Anterior cingulate cortex (tissue), 58 donors: ENCODE measurements at regions not wholly inside any gene's neighbourhood (a gene's known extent, or its start where the extent isn't known, plus 50 kb on each side); places are given as distances from the start of the nearest gene placed in this dataset.

Experiments
- DNase-seq, 58 donors: peaks; one replicate each; lab custom pipeline; 2025; lab: John Stamatoyannopoulos, UW

GRCh38 chr18:38367473-38367872, 801.9 kb upstream of the CELF4 start:
- no peak for DNase-seq

- DNase-seq: no peak
These were observed 796.7 kb upstream of the CELF4 start for GRCh38 chr18:38362286-38362792.

- no peak for DNase-seq
These were observed 793.4 kb upstream of the CELF4 start for GRCh38 chr18:38358805-38359657.

DNA sequence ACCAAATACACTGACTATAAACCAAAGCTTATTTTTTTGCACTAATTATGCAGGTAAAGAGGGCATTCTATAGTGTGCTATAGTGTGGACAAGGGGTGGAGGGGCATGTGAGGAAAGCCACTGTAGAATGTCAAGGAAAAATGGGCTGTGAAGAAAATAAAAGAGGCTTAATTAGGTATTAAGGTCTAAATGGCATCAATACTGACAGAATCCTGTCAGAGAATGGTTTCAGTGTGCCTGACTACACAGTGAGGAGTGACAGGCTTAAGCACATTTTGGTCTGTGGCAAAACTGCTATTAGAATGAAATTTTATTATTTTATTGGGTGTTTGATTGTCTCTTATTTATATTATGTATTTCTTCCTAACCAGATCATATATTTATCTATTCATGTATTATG, 787.6 kb upstream of the CELF4 start:
- DNase-seq: no peak

DNA sequence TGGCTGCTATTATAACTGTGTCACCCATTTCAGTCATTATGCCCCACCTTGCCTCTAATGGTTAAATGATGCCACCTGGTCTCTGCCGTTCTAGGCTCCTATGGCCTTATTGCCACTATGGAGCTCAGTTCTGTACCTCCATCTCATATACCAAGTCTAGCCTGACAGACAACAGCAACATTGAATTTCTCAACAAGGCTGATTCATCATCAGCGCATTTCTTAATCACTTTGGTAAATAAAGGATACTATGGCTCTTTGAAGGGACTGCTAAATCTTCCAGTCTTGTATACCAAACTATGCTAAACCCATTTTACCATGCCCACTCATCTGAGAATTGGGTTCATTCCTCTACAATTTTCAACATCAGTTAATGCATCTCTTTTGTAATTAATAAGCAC, 784.5 kb upstream of the CELF4 start:
- no peak for DNase-seq

DNA sequence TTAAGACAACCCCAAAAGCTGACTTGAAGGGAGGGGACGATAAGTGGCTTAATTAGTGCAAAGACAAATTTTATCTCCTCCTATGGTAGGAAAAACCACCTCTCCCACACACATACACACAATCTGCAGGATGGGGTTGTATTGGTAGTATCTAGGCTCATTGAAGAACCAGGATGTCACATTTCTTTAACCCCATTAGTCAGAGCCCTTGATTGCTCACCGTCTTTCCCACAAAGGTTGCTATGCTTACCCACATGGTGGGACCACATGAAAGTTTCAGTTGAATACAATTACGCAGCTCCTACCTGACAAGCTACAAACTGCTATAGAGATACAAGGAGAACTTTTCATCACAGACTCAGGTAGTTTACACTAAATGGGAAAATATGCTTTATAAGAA, 765.0 kb upstream of the CELF4 start:
- no peak for DNase-seq

- no peak for DNase-seq
These were observed 763.5 kb upstream of the CELF4 start for GRCh38 chr18:38329145-38329544.

DNA sequence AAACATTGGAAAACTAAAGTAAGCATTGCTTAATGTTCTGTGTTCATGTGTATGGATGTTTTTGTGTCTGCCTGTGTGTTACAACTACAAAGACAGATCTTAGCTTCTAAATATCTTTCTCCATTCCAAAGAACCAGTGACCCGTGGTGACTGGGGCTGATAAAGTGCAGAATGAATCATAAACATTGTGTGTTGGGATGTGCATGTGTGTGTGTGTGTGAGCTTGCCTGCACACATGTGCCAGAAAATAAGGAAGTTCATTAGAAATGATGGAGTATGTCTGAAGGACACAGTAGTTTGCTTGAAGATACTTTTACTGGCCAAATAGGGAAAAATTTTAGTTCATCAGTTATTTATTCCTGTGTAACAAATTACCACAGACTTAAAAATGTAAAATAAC, 756.6 kb upstream of the CELF4 start:
- no peak for DNase-seq

- no peak for DNase-seq
These were observed 755.7 kb upstream of the CELF4 start for GRCh38 chr18:38321262-38321661.

DNA sequence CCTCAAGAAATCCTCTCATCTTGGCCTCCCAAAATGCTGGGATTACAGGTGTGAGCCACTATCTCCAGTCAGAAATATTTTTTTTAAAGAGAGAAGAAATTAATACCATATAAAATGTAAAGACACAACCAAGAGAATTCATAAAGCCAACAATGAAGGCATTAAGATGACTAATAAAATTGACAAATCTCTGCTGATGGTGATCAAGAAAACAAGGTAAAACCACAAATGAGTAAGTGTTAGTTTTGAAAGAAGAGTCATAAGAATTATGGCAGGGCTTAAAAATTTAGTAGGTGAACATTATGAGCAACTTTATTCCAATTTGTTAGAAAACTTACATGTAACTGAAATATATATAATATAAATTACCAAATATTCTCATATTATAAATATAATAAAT, 752.8 kb upstream of the CELF4 start:
- DNase-seq: no peak

DNA sequence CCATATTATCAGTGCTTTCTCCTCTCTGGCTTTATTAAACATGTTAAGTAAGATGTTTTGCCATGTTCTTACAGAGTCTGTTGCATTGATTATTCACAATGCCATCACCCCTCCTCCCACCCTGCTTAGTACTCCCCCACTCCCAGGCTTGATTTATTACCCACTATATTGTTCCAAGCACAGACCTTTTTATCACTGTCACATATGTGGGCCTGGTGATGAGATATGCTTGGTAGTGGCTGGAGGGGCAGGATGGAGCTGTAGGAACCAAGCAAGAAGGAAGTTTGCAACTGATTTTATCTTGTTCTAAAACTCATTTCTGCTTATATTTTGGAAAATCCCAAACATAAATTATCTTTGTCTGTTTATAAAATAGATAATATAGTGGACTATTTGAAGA, 748.2 kb upstream of the CELF4 start:
- no peak for DNase-seq

GRCh38 chr18:38312532-38312931, 746.9 kb upstream of the CELF4 start:
- DNase-seq: no peak

- DNase-seq: no peak
These were observed 745.3 kb upstream of the CELF4 start for GRCh38 chr18:38310936-38311335.

GRCh38 chr18:38307914-38308313, 742.3 kb upstream of the CELF4 start:
- DNase-seq: peak in 4 of 58 donors; percentile 1 to 5 (median 2)

GRCh38 chr18:38305961-38306360, 740.4 kb upstream of the CELF4 start:
- no peak for DNase-seq

GRCh38 chr18:38301621-38302020, 736.0 kb upstream of the CELF4 start:
- no peak for DNase-seq

GRCh38 chr18:38297910-38298309, 732.3 kb upstream of the CELF4 start:
- no peak for DNase-seq

GRCh38 chr18:38290229-38290628, 724.6 kb upstream of the CELF4 start:
- DNase-seq: no peak

DNA sequence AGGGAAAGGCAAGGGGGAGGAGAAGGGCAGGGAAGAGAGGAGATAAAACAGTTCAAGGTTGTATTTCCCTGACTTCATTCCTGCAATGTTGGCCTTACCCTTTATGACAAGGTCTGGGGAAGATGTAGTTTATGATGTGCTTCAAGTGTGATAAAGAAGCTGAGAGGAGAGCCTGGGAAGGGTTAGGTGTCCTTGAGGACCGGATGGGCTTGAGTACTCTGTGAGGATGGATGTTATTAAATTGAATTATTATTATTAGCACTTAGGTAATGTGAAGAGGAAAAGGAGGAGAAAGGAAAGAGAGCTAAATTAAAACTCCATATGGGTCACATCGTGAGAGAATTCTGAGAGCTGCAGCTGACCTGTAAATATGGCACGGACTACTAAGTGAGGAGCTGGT, 719.4 kb upstream of the CELF4 start:
- no peak for DNase-seq

DNA sequence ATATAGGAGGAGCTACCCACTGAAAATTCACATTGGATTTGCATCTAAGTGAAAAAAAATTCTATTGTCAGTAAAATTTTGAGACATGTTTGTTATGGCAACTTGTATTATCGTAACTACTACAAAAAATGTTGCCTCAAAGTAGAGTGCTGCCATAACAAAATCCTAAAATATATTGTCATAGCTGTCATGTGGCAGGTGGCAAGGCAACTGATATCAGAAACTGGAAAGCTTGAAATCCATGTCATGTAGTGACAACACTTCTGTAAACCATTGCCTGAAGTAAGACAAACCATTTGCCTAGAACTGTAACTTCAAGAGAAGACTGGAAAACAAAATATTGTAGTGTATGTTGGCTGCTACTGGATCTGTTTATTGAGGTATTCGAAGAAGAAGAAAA, 697.5 kb upstream of the CELF4 start:
- no peak for DNase-seq

DNA sequence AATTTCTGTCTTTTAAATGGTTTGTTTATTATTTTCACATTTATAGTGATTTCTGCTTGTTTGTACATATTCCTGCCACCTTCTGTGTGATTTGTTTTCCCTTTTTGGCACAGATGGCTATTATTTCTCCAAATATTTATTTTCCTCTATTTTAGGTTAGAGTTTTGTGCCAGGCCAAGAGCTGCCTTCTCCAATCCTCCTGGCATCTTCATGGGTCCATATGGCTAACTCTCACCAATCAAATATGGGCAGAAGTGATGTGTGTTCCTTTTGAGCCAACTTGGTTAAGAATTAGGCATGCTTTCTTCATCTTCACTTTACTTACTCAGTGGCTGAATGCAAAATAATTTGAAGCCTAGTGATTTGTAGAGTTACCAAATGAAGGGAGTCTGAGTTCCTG, 697.1 kb upstream of the CELF4 start:
- DNase-seq: no peak

DNA sequence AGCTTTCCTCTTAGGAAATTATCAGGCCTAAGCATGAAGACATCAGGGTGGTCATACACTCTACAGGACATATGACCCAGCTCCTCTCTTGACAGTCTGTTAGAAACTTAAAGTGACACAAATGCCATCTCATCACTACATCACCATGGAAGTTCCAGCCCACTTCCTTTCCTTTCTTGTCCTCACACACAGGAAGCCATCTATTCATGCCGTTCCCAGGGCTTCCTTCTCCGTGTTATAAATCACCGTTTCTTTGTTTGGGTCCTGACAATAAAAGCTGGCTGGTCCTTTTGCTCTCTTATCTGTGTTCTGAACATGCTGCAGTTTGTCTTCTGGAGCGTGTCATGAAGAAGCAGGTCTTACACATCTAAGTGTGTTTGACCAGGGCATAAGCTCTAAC, 692.1 kb upstream of the CELF4 start:
- no peak for DNase-seq

- no peak for DNase-seq
These were observed 690.8 kb upstream of the CELF4 start for GRCh38 chr18:38256366-38256765.
